H1 (cell line): ENCODE measurements at regions not wholly inside any gene's neighbourhood (a gene's known extent, or its start where the extent isn't known, plus 50 kb on each side); places are given as distances from the start of the nearest gene placed in this dataset.

Experiments
- TBP ChIP-seq: IDR thresholded peaks from 2 replicates; pipeline ENCODE4 v1.6.1; 2011; ENCODE audit warnings: low read depth, low read length, improper control_type of control experiment
- USF2 ChIP-seq: IDR thresholded peaks from 2 replicates; pipeline ENCODE4 v1.6.1; 2011; ENCODE audit warnings: low read length, improper control_type of control experiment

GRCh38 chr4:156660465-156660864 is 311.1 kb downstream of the PDGFC start (continued):
- TF ChIP-seq TBP (no peak), USF2 (no peak)
